Keratinocyte (primary cell): ENCODE measurements at regions not wholly inside any gene's neighbourhood (a gene's known extent, or its start where the extent isn't known, plus 50 kb on each side); places are given as distances from the start of the nearest gene placed in this dataset.

Experiments
- EZH2 ChIP-seq: IDR thresholded peaks from one replicate; pipeline ENCODE4 v1.6.1; 2012; ENCODE audit warnings: inconsistent platforms, mild to moderate bottlenecking, low read length, moderate library complexity
- TF ChIP-seq, protein P1 (sequence below), 3 experiments: IDR thresholded peaks in 1 of 3; conservative IDR thresholded peaks in 1 of 3; optimal IDR thresholded peaks in 1 of 3; 2 replicates in 2 of 3; 3 replicates in 1 of 3; pipeline versions ENCODE3 to v1.5.1; 2011; ENCODE audit warnings: low read length in 3 of 3, mild to moderate bottlenecking in 3 of 3, moderate library complexity in 2 of 3, control low read depth in 1 of 3, inconsistent platforms in 1 of 3; ENCODE audit not compliant: insufficient read depth in 2 of 3; ENCODE audit errors: extremely low read depth in 1 of 3

DNA sequence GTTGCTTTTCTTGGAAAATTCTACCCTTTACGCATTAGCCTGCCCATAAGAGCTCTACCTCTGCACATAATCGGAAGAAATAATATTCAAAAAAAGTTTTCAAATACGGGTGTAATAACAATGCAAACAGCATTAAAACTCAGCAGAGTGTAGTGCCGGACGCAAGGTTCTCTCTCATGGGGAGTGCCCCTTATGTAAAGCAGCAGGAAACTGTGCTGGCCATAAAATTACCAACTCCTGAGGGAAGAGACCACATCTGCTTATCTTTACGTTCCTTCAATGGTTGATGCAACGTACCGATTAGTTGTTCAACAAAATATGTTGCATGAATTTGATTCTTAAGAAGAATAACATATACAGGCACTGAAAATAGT, 118.7 kb upstream of the TMCC3 start:
- TF ChIP-seq, protein P1, sequence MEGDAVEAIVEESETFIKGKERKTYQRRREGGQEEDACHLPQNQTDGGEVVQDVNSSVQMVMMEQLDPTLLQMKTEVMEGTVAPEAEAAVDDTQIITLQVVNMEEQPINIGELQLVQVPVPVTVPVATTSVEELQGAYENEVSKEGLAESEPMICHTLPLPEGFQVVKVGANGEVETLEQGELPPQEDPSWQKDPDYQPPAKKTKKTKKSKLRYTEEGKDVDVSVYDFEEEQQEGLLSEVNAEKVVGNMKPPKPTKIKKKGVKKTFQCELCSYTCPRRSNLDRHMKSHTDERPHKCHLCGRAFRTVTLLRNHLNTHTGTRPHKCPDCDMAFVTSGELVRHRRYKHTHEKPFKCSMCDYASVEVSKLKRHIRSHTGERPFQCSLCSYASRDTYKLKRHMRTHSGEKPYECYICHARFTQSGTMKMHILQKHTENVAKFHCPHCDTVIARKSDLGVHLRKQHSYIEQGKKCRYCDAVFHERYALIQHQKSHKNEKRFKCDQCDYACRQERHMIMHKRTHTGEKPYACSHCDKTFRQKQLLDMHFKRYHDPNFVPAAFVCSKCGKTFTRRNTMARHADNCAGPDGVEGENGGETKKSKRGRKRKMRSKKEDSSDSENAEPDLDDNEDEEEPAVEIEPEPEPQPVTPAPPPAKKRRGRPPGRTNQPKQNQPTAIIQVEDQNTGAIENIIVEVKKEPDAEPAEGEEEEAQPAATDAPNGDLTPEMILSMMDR (optimal IDR thresholded peaks at IDR 0.05 in 1 of 3, IDR thresholded peaks at IDR 0.05 in 1 of 3, conservative IDR thresholded peaks at IDR 0.05 in 1 of 3; ENCODE audit: extremely low read depth in 1 of 3, insufficient read depth in 2 of 3, low read length in 3 of 3) = no peak
- no peak for TF ChIP-seq EZH2
